GM23338 (cell line): ENCODE measurements at regions not wholly inside any gene's neighbourhood (a gene's known extent, or its start where the extent isn't known, plus 50 kb on each side); places are given as distances from the start of the nearest gene placed in this dataset.

Experiments used
- ATAC-seq: fragments of 200-7000 bp; cut with Tn5 transposase; 3 replicates; pipeline ENCODE4 v1.9.1; 2020
- DNase-seq: peaks from one replicate; pipeline ENCODE4 v3.0.0-alpha.2; 2015; ENCODE audit warnings: low spot score
- H2AFZ ChIP-seq: fragments of 200-600 bp; sonication (generic); 2 replicates; pipeline ENCODE4 v1.8.0; 2016; ENCODE audit warnings: antibody characterized with exemption, mild to moderate bottlenecking, moderate library complexity
- H3F3A ChIP-seq: fragments of 200-600 bp; sonication (generic); replicated peaks from 2 replicates; pipeline ENCODE4 v1.8.0; 2017; ENCODE audit warnings: antibody characterized with exemption, mixed run types, low read depth
- H3K27ac ChIP-seq: fragments of 200-600 bp; sonication (generic); 2 replicates; pipeline ENCODE4 v1.6.1; 2016; ENCODE audit warnings: low read depth
- H3K27me3 ChIP-seq: fragments of 200-600 bp; sonication (generic); 2 replicates; pipeline ENCODE4 v1.8.0; 2016; ENCODE audit warnings: mild to moderate bottlenecking, mixed run types, moderate library complexity; ENCODE audit not compliant: insufficient read depth
- H3K36me3 ChIP-seq: fragments of 200-600 bp; sonication (generic); 2 replicates; pipeline ENCODE4 v1.8.0; 2016; ENCODE audit warnings: mild to moderate bottlenecking; ENCODE audit not compliant: insufficient read depth
- H3K4me1 ChIP-seq: fragments of 200-600 bp; sonication (generic); 2 replicates; pipeline ENCODE4 v1.8.0; 2016; ENCODE audit warnings: mild to moderate bottlenecking, moderate library complexity; ENCODE audit not compliant: insufficient read depth
- H3K4me2 ChIP-seq: fragments of 200-600 bp; sonication (generic); 2 replicates; pipeline ENCODE4 v1.7.1; 2017; ENCODE audit warnings: mixed run types
- H3K4me3 ChIP-seq: fragments of 200-600 bp; sonication (generic); 2 replicates; pipeline ENCODE4 v1.6.1; 2016; ENCODE audit warnings: mixed run types
- H3K79me2 ChIP-seq: fragments of 200-600 bp; sonication (generic); replicated peaks from 2 replicates; pipeline ENCODE4 v1.8.0; 2017; ENCODE audit warnings: mild to moderate bottlenecking; ENCODE audit not compliant: insufficient read depth
- H3K9me2 ChIP-seq: fragments of 200-600 bp; sonication (generic); 2 replicates; pipeline ENCODE4 v1.8.0; 2017; ENCODE audit not compliant: insufficient read depth
- H4K20me1 ChIP-seq: fragments of 200-600 bp; sonication (generic); replicated peaks from 2 replicates; pipeline ENCODE4 v1.8.0; 2017; ENCODE audit warnings: mild to moderate bottlenecking; ENCODE audit not compliant: insufficient read depth
- H3K27ac Mint-ChIP-seq: 2 replicates; pipeline ENCODE4 v1.8.0; 2020; ENCODE audit warnings: inconsistent platforms, mild to moderate bottlenecking, moderate library complexity, mixed read lengths
- H3K27me3 Mint-ChIP-seq: 3 replicates; pipeline ENCODE4 v1.8.0; 2022; ENCODE audit warnings: low read depth, mild to moderate bottlenecking, moderate library complexity, mixed read lengths, inconsistent platforms; ENCODE audit not compliant: insufficient read depth, poor library complexity
- H3K36me3 Mint-ChIP-seq: 3 replicates; pipeline ENCODE4 v1.8.0; 2021; ENCODE audit warnings: low read depth, mild to moderate bottlenecking, inconsistent platforms, moderate library complexity, mixed read lengths
- H3K4me1 Mint-ChIP-seq: 3 replicates; pipeline ENCODE4 v1.8.0; 2020; ENCODE audit warnings: mild to moderate bottlenecking, inconsistent platforms, mixed read lengths
- H3K4me3 Mint-ChIP-seq: 3 replicates; pipeline ENCODE4 v1.8.0; 2021; ENCODE audit warnings: moderate library complexity, mild to moderate bottlenecking, inconsistent platforms, mixed read lengths
- H3K9me3 Mint-ChIP-seq: 3 replicates; pipeline ENCODE4 v1.8.0; 2020; ENCODE audit warnings: moderate library complexity, mild to moderate bottlenecking, inconsistent platforms, mixed read lengths
- CREB1 ChIP-seq: fragments of 250-450 bp; sonication (Bioruptor Pico); IDR thresholded peaks from 2 replicates; pipeline ENCODE4 v1.5.0; 2020; ENCODE audit warnings: low read depth, mild to moderate bottlenecking, moderate library complexity
- EZH2phosphoT487 ChIP-seq: fragments of 200-600 bp; sonication (generic); IDR thresholded peaks from one replicate; pipeline ENCODE4 v1.8.1; 2018; ENCODE audit warnings: antibody characterized with exemption; ENCODE audit not compliant: unreplicated experiment
- JUNB ChIP-seq: IDR thresholded peaks from one replicate; pipeline ENCODE4 v1.6.1; 2016; ENCODE audit warnings: antibody characterized with exemption; ENCODE audit not compliant: unreplicated experiment
- NANOG ChIP-seq: IDR thresholded peaks from 2 replicates; pipeline ENCODE4 v1.6.1; 2016; ENCODE audit warnings: antibody characterized with exemption, borderline replicate concordance
- POLR2AphosphoS5 ChIP-seq: IDR thresholded peaks from 2 replicates; pipeline ENCODE4 v1.6.1; 2016; ENCODE audit warnings: antibody characterized with exemption, low read depth
- STAT1 ChIP-seq: IDR thresholded peaks from one replicate; pipeline ENCODE4 v1.6.1; 2016; ENCODE audit warnings: antibody characterized with exemption; ENCODE audit not compliant: unreplicated experiment
- ZNF114 ChIP-seq: fragments of 250-450 bp; sonication (Bioruptor Pico); IDR thresholded peaks from 2 replicates; pipeline ENCODE4 v1.5.0; 2020; ENCODE audit warnings: mild to moderate bottlenecking, moderate library complexity
- ZNF331 ChIP-seq: fragments of 250-450 bp; sonication (Bioruptor Pico); IDR thresholded peaks from 2 replicates; pipeline ENCODE4 v1.5.0; 2020; ENCODE audit warnings: low read depth, mild to moderate bottlenecking, moderate library complexity
- TF ChIP-seq, protein P1 (sequence below), 2 experiments: fragments of 200-600 bp in 1 of 2; sonication (generic) in 1 of 2; conservative IDR thresholded peaks; 2 replicates each; pipeline versions ENCODE4 v1.5.1 to v1.6.1; 2016 to 2017; ENCODE audit warnings: antibody characterized with exemption in 2 of 2, low read depth in 2 of 2, mild to moderate bottlenecking in 2 of 2, moderate library complexity in 1 of 2
- TF ChIP-seq, protein P2 (sequence below): IDR thresholded peaks from one replicate; pipeline ENCODE4 v1.6.1; 2018; ENCODE audit warnings: antibody characterized with exemption; ENCODE audit not compliant: unreplicated experiment
- TF ChIP-seq, protein P3 (sequence below): fragments of 250-450 bp; sonication (Bioruptor Pico); IDR thresholded peaks from 2 replicates; pipeline ENCODE4 v1.5.0; 2020; ENCODE audit warnings: mild to moderate bottlenecking, moderate library complexity

DNA sequence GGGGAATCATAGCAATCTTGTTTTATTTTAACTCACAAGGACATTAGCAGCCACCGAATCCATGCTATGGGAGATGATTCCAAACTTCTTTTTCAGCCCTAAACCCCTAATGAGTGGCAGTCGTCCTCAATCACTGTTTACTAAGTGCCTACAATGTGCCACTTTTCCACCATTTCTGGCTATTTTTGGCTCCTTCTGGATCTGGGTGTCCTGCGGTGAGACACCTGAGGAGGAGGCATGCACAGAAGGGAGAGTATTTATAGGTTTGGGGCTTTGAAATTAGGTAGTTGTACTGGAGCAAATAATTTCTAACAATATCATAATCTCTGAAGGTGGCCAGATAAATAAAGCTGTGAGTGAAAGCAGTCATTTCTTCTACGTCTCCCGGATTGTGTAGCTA lies 1125.6 kb downstream of the BCL11B start (continued):
- TF ChIP-seq, protein P1, sequence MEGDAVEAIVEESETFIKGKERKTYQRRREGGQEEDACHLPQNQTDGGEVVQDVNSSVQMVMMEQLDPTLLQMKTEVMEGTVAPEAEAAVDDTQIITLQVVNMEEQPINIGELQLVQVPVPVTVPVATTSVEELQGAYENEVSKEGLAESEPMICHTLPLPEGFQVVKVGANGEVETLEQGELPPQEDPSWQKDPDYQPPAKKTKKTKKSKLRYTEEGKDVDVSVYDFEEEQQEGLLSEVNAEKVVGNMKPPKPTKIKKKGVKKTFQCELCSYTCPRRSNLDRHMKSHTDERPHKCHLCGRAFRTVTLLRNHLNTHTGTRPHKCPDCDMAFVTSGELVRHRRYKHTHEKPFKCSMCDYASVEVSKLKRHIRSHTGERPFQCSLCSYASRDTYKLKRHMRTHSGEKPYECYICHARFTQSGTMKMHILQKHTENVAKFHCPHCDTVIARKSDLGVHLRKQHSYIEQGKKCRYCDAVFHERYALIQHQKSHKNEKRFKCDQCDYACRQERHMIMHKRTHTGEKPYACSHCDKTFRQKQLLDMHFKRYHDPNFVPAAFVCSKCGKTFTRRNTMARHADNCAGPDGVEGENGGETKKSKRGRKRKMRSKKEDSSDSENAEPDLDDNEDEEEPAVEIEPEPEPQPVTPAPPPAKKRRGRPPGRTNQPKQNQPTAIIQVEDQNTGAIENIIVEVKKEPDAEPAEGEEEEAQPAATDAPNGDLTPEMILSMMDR (conservative IDR thresholded peaks at IDR 0.05; ENCODE audit: low read depth in 2 of 2) = no peak
- TF ChIP-seq ZNF114 (CRISPR knock-in tag) = no peak
- no peak for TF ChIP-seq JUNB

DNA sequence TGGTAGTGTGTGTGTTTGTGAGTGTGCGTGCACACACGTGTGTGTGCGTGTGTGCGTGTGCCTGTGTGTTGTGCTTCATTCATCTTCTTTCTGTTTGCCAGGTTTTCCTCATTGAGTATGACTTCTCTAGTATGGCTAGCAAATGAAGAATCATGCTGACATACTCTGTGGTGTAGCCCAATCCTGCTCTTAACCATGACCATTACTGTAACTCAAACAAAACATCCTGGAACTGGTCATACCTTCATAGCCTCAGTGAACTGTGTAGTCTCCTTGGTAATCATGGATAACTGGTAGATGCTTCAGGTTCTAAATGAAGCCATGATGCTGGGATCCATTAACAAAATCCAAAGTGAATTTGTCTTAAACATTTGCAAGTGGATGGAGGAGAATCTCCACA lies 1117.7 kb downstream of the BCL11B start:
- no peak overlapping the region for H3K27ac ChIP-seq
- H3K27me3 Mint-ChIP-seq = peaks cover 2% of the 10 kb centered on the region
- H3K9me3 Mint-ChIP-seq = no peaks in the 10 kb centered on the region
- H3F3A ChIP-seq = no peaks in the 10 kb centered on the region
- ATAC-seq (no peak), DNase-seq (no peak)
- no peaks in the 10 kb centered on the region for H3K36me3 ChIP-seq
- H2AFZ ChIP-seq = no peak overlapping the region
- H3K27ac Mint-ChIP-seq = no peak overlapping the region
- no peak overlapping the region for H3K4me2 ChIP-seq
- no peaks in the 10 kb centered on the region for H3K4me1 ChIP-seq
- H3K4me1 Mint-ChIP-seq = peaks cover 12% of the 10 kb centered on the region; the same call in 2 of the 3 replicates
- no peak overlapping the region for H3K4me3 ChIP-seq
- H3K36me3 Mint-ChIP-seq = no peaks in the 10 kb centered on the region
- H3K79me2 ChIP-seq = no peaks in the 10 kb centered on the region
- H4K20me1 ChIP-seq = no peaks in the 10 kb centered on the region
- no peak overlapping the region for H3K4me3 Mint-ChIP-seq
- H3K9me2 ChIP-seq = no peaks in the 10 kb centered on the region
- H3K27me3 ChIP-seq = no peaks in the 10 kb centered on the region
- TF ChIP-seq, protein P2, sequence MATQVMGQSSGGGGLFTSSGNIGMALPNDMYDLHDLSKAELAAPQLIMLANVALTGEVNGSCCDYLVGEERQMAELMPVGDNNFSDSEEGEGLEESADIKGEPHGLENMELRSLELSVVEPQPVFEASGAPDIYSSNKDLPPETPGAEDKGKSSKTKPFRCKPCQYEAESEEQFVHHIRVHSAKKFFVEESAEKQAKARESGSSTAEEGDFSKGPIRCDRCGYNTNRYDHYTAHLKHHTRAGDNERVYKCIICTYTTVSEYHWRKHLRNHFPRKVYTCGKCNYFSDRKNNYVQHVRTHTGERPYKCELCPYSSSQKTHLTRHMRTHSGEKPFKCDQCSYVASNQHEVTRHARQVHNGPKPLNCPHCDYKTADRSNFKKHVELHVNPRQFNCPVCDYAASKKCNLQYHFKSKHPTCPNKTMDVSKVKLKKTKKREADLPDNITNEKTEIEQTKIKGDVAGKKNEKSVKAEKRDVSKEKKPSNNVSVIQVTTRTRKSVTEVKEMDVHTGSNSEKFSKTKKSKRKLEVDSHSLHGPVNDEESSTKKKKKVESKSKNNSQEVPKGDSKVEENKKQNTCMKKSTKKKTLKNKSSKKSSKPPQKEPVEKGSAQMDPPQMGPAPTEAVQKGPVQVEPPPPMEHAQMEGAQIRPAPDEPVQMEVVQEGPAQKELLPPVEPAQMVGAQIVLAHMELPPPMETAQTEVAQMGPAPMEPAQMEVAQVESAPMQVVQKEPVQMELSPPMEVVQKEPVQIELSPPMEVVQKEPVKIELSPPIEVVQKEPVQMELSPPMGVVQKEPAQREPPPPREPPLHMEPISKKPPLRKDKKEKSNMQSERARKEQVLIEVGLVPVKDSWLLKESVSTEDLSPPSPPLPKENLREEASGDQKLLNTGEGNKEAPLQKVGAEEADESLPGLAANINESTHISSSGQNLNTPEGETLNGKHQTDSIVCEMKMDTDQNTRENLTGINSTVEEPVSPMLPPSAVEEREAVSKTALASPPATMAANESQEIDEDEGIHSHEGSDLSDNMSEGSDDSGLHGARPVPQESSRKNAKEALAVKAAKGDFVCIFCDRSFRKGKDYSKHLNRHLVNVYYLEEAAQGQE = no peak
- TF ChIP-seq CREB1 = no peak
- no peak for TF ChIP-seq POLR2AphosphoS5
- no peak for TF ChIP-seq EZH2phosphoT487
- TF ChIP-seq, protein P3, sequence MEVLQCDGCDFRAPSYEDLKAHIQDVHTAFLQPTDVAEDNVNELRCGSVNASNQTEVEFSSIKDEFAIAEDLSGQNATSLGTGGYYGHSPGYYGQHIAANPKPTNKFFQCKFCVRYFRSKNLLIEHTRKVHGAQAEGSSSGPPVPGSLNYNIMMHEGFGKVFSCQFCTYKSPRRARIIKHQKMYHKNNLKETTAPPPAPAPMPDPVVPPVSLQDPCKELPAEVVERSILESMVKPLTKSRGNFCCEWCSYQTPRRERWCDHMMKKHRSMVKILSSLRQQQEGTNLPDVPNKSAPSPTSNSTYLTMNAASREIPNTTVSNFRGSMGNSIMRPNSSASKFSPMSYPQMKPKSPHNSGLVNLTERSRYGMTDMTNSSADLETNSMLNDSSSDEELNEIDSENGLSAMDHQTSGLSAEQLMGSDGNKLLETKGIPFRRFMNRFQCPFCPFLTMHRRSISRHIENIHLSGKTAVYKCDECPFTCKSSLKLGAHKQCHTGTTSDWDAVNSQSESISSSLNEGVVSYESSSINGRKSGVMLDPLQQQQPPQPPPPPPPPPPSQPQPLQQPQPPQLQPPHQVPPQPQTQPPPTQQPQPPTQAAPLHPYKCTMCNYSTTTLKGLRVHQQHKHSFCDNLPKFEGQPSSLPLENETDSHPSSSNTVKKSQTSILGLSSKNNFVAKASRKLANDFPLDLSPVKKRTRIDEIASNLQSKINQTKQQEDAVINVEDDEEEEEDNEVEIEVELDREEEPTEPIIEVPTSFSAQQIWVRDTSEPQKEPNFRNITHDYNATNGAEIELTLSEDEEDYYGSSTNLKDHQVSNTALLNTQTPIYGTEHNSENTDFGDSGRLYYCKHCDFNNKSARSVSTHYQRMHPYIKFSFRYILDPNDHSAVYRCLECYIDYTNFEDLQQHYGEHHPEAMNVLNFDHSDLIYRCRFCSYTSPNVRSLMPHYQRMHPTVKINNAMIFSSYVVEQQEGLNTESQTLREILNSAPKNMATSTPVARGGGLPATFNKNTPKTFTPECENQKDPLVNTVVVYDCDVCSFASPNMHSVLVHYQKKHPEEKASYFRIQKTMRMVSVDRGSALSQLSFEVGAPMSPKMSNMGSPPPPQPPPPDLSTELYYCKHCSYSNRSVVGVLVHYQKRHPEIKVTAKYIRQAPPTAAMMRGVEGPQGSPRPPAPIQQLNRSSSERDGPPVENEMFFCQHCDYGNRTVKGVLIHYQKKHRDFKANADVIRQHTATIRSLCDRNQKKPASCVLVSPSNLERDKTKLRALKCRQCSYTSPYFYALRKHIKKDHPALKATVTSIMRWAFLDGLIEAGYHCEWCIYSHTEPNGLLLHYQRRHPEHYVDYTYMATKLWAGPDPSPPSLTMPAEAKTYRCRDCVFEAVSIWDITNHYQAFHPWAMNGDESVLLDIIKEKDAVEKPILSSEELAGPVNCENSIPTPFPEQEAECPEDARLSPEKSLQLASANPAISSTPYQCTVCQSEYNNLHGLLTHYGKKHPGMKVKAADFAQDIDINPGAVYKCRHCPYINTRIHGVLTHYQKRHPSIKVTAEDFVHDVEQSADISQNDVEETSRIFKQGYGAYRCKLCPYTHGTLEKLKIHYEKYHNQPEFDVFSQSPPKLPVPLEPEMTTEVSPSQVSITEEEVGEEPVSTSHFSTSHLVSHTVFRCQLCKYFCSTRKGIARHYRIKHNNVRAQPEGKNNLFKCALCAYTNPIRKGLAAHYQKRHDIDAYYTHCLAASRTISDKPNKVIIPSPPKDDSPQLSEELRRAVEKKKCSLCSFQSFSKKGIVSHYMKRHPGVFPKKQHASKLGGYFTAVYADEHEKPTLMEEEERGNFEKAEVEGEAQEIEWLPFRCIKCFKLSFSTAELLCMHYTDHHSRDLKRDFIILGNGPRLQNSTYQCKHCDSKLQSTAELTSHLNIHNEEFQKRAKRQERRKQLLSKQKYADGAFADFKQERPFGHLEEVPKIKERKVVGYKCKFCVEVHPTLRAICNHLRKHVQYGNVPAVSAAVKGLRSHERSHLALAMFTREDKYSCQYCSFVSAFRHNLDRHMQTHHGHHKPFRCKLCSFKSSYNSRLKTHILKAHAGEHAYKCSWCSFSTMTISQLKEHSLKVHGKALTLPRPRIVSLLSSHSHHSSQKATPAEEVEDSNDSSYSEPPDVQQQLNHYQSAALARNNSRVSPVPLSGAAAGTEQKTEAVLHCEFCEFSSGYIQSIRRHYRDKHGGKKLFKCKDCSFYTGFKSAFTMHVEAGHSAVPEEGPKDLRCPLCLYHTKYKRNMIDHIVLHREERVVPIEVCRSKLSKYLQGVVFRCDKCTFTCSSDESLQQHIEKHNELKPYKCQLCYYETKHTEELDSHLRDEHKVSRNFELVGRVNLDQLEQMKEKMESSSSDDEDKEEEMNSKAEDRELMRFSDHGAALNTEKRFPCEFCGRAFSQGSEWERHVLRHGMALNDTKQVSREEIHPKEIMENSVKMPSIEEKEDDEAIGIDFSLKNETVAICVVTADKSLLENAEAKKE (CRISPR knock-in tag) = no peak
- TF ChIP-seq ZNF114 (CRISPR knock-in tag) = no peak
- TF ChIP-seq, protein P1 (conservative IDR thresholded peaks at IDR 0.05; ENCODE audit: low read depth in 2 of 2) = no peak
- no peak for TF ChIP-seq NANOG
- TF ChIP-seq JUNB = no peak
- no peak for TF ChIP-seq STAT1
- no peak for TF ChIP-seq ZNF331 (CRISPR knock-in tag)
